ENCODE measurements at regions not wholly inside any gene's neighbourhood (a gene's known extent, or its start where the extent isn't known, plus 50 kb on each side); places are given as distances from the start of the nearest gene placed in this dataset.

DNA sequence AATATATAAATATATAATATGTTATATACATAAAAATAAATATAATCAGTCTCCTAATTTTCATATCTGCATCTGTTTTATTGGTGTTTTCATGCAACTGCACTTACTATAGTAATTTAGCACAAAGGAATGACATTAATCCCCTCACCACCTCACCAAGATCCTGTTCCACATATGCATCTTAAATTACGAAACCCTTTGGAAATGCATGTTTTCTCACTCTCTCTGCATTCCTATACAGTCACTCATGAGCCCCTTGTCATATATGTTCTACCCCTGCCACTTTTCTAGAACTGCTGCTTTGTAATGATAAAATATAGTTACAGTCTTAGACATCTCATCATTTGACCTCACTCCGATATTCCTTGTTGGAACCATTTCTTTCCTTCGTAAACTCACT is 728.7 kb upstream of the SLIT2 start:
- Histone ChIP-seq H3K27me3 (ENCODE audit: insufficient read depth, low read length) (no peaks in the 10 kb centered on the region), H2BK12ac (ENCODE audit: insufficient read length, low read depth, low read length) (no peak overlapping the region), H2BK120ac (ENCODE audit: low read depth, low read length, poor library complexity, severe bottlenecking) (no peak overlapping the region), H3K9ac (ENCODE audit: extremely low read depth, insufficient read length, low read length) (no peak overlapping the region), H3K9me3 (ENCODE audit: control insufficient read depth, low read depth, low read length) (no peaks in the 10 kb centered on the region), H2BK15ac (ENCODE audit: low read depth, low read length) (no peak overlapping the region), H3K18ac (ENCODE audit: insufficient read length, low read depth, low read length) (no peak overlapping the region), H3K27ac (ENCODE audit: insufficient read length, low read depth, low read length) (no peak overlapping the region), H3K4me1 (ENCODE audit: insufficient read depth, low read length) (no peaks in the 10 kb centered on the region), H3K56ac (ENCODE audit: insufficient read length, low read depth, low read length) (no peak overlapping the region), H3T11ph (ENCODE audit: low read length) (no peak overlapping the region), H3K4me2 (ENCODE audit: insufficient read depth, insufficient read length, low read length) (no peak overlapping the region), H3K23ac (ENCODE audit: insufficient read length, low read depth, low read length) (no peak overlapping the region), H3K4ac (ENCODE audit: low read depth, low read length) (no peak overlapping the region), H2AK5ac (ENCODE audit: insufficient read length, low read length) (no peak overlapping the region), H2AFZ (ENCODE audit: low read length) (no peak overlapping the region), H3K14ac (ENCODE audit: insufficient read depth, low read length) (no peak overlapping the region), H4K91ac (ENCODE audit: insufficient read length, low read depth, low read length) (no peak overlapping the region), H4K8ac (replicated peaks; ENCODE audit: insufficient read length, low read depth, low read length) (no peak overlapping the region), H3K79me1 (ENCODE audit: insufficient read depth, low read depth, low read length, poor library complexity, severe bottlenecking) (no peaks in the 10 kb centered on the region), H4K20me1 (ENCODE audit: control insufficient read depth, insufficient read depth, insufficient read length) (no peaks in the 10 kb centered on the region), H3K23me2 (ENCODE audit: insufficient read length, low read depth, low read length, poor library complexity, severe bottlenecking) (no peaks in the 10 kb centered on the region), H2BK20ac (ENCODE audit: low read depth, low read length, poor library complexity, severe bottlenecking) (no peak overlapping the region), H4K5ac (ENCODE audit: insufficient read length, low read depth, low read length) (no peak overlapping the region), H2BK5ac (ENCODE audit: insufficient read length, low read length) (no peak overlapping the region), H3K79me2 (ENCODE audit: insufficient read depth, low read length) (no peaks in the 10 kb centered on the region)
- no peak overlapping the region for H3K27ac Mint-ChIP-seq
- no peak overlapping the region for H3K4me3 Mint-ChIP-seq
- WGBS (ENCODE audit: extremely low coverage, insufficient read length, low lambda C conversion rate), result no CpG with 5 or more reads among the region's 3 CpGs
- no peaks in the 10 kb centered on the region for H3K36me3 Mint-ChIP-seq (ENCODE audit: insufficient read depth in 1 of 3, low read depth in 3 of 3)
- TF ChIP-seq, protein P1, sequence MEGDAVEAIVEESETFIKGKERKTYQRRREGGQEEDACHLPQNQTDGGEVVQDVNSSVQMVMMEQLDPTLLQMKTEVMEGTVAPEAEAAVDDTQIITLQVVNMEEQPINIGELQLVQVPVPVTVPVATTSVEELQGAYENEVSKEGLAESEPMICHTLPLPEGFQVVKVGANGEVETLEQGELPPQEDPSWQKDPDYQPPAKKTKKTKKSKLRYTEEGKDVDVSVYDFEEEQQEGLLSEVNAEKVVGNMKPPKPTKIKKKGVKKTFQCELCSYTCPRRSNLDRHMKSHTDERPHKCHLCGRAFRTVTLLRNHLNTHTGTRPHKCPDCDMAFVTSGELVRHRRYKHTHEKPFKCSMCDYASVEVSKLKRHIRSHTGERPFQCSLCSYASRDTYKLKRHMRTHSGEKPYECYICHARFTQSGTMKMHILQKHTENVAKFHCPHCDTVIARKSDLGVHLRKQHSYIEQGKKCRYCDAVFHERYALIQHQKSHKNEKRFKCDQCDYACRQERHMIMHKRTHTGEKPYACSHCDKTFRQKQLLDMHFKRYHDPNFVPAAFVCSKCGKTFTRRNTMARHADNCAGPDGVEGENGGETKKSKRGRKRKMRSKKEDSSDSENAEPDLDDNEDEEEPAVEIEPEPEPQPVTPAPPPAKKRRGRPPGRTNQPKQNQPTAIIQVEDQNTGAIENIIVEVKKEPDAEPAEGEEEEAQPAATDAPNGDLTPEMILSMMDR (conservative IDR thresholded peaks at IDR 0.05), result no peak
- no peaks in the 10 kb centered on the region for H3K9me3 Mint-ChIP-seq
- no peak for DNase-seq
- H3K4me1 Mint-ChIP-seq, result no peaks in the 10 kb centered on the region
- H3K27me3 Mint-ChIP-seq (ENCODE audit: low read depth), result no peaks in the 10 kb centered on the region
